Activated CD4-positive, alpha-beta T cell treated with anti-CD3 and anti-CD28 coated beads, Interleukin-10, Interleukin-2, amounts not matched to agents 100 ng/mL and 50 ng/mL, durations not matched to agents 16 hours and 8 hours (primary cell): ENCODE measurements at regions not wholly inside any gene's neighbourhood (a gene's known extent, or its start where the extent isn't known, plus 50 kb on each side); places are given as distances from the start of the nearest gene placed in this dataset.
"Not testable (repeated sequence)": the region's sequence is repeated elsewhere in the genome, so short reads cannot be mapped to it uniquely, and the experiment has no call there.

Experiments
- DNase-seq: peaks from one replicate; pipeline ENCODE4 v3.0.0-alpha.2; 2020

- DNase-seq, result no peak
Observed at GRCh38 chr5:118466418-118466817, 521.9 kb downstream of the DTWD2 start.

GRCh38 chr5:118462276-118462675, 526.1 kb downstream of the DTWD2 start:
- DNase-seq, result not testable (repeated sequence)

GRCh38 chr5:118461436-118461835, 526.9 kb downstream of the DTWD2 start:
- DNase-seq, result no peak

- no peak for DNase-seq
Observed at GRCh38 chr5:118459490-118459889, 528.9 kb downstream of the DTWD2 start.

- no peak for DNase-seq
Observed at GRCh38 chr5:118456085-118456484, 532.3 kb downstream of the DTWD2 start.

- DNase-seq, result no peak
Observed at GRCh38 chr5:118451697-118452247, 536.6 kb downstream of the DTWD2 start.

GRCh38 chr5:118450554-118451332, 537.6 kb downstream of the DTWD2 start:
- DNase-seq, result no peak

- DNase-seq, result no peak
Observed at GRCh38 chr5:118447350-118447749, 541.0 kb downstream of the DTWD2 start.

- no peak for DNase-seq
Observed at GRCh38 chr5:118441956-118442355, 546.4 kb downstream of the DTWD2 start.

GRCh38 chr5:118441034-118441433, 547.3 kb downstream of the DTWD2 start:
- DNase-seq, result no peak

GRCh38 chr5:118440496-118440895, 547.9 kb downstream of the DTWD2 start:
- DNase-seq, result no peak

- no peak for DNase-seq
Observed at GRCh38 chr5:118439831-118440230, 548.5 kb downstream of the DTWD2 start.

- no peak for DNase-seq
Observed at GRCh38 chr5:118435131-118435530, 553.2 kb downstream of the DTWD2 start.

- no peak for DNase-seq
Observed at GRCh38 chr5:118434522-118434921, 553.8 kb downstream of the DTWD2 start.

GRCh38 chr5:118430076-118430475, 558.3 kb downstream of the DTWD2 start:
- DNase-seq, result no peak

GRCh38 chr5:118407958-118408357, 580.4 kb downstream of the DTWD2 start:
- DNase-seq, result no peak

- no peak for DNase-seq
Observed at GRCh38 chr5:118405650-118406061, 582.7 kb downstream of the DTWD2 start.

GRCh38 chr5:118397236-118397635, 591.1 kb downstream of the DTWD2 start:
- no peak for DNase-seq

GRCh38 chr5:118392491-118392890, 595.9 kb downstream of the DTWD2 start:
- DNase-seq, result no peak

GRCh38 chr5:118382931-118383330, 605.4 kb downstream of the DTWD2 start:
- DNase-seq, result not testable (repeated sequence)

- DNase-seq, result no peak
Observed at GRCh38 chr5:118379470-118379869, 608.9 kb downstream of the DTWD2 start.

- DNase-seq, result no peak
Observed at GRCh38 chr5:118378959-118379358, 609.4 kb downstream of the DTWD2 start.

- DNase-seq, result no peak
Observed at GRCh38 chr5:118377420-118377819, 610.9 kb downstream of the DTWD2 start.

GRCh38 chr5:118371973-118372831, 616.1 kb downstream of the DTWD2 start:
- DNase-seq, result no peak
